Activated T-helper 1 cell treated with anti-CD3 and anti-CD28 coated beads, Interleukin-2, amount 50 U/mL, for 16 hours (primary cell): ENCODE measurements at regions not wholly inside any gene's neighbourhood (a gene's known extent, or its start where the extent isn't known, plus 50 kb on each side); places are given as distances from the start of the nearest gene placed in this dataset.
"Not testable (repeated sequence)": the region's sequence is repeated elsewhere in the genome, so short reads cannot be mapped to it uniquely, and the experiment has no call there.

ENCODE experiments used
- DNase-seq, 2 donors: peaks; one replicate each; pipeline ENCODE4 v3.0.0-alpha.2; 2020; ENCODE audit warnings: low read depth in 1 of 2, low spot score in 1 of 2

DNA sequence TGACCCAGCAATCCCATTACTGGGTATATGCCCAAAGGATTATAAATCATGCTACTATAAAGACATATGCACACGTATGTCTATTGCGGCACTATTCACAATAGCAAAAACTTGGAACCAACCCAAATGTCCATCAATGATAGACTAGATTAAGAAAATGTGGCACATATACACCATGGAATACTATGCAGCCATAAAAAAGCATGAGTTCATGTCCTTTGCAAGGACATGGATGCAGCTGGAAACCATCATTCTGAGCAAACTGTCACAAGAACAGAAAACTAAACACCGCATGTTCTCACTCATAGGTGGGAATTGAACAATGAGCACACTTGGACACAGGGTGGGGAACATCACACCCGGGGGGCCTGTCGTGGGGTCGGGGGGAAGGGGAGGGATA lies 80.1 kb upstream of the TMEM170B start:
- not testable (repeated sequence) for DNase-seq

DNA sequence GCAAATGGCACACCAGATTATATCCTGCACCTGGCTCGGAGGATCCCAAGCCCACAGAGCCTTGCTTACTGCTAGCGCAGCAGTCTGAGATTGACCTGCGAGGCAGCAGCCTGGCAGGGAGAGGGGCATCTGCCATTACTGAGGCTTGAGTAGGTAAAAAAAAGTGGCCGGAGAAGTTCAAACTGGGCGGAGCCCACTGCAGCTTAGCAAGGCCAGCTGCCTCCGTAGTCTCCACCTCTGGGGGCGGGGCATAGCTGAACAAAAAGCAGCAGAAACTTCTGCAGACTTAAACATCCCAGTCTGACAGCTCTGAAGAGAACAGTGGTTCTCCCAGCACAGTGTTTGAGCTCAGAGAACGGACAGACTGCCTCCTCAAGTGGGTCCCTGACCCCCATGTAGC lies 85.4 kb upstream of the TMEM170B start:
- not testable (repeated sequence) for DNase-seq

DNA sequence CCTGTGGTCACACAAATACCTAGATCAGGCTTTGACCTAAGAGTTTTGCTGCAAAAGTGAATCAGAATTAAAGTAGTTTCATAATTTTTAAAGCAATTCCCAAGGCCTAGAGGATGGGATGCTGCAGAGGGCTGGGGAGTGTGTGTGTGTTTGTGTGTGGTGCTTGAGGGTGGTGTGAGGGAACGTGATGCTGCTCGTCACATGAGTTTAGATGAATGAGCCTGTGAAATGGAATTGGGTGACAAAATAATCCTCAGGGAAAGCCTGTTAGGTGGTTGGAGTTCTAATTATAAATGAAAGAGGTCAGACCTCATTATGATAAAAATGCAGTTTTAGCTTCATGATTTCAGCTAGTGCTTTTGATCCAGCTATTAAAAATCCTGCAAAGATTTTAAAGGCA lies 87.5 kb upstream of the TMEM170B start:
- DNase-seq = no peak

DNA sequence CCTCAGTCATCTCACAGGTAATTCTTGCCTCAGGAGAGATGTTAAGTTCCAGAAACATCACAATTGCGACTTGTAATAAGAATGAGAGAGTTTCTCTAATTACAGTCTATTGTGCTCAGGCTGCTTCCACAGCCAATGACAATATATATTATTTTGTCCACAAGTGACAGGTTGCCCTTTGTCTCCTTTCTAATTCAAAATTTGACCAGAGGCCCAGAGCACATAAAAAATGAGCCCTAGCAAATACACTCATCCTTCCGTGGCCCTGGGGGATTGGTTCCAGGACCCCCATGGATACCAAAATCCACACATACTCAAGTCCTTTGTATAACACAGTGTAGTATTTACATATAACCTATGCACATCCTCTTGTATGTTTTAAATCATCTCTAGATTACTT lies 88.1 kb upstream of the TMEM170B start:
- DNase-seq = no peak

DNA sequence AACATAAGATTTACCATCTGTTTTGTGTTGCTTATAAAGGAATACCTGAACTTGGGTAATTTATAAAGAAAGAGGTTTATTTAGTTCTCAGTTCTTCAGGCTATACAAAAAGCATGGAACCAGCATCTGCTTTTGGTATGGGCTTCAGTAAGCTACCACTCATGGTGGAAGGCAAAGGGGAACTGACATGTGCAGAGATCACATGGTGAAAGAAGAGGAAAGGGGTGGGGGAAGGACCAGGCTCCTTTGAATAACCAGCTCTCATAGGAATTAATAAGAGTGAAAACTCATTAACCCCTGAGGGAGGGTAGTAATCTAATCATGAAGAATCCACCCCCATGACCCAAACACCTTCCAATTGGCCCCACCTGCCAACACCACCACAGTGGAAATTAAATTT lies 89.5 kb upstream of the TMEM170B start:
- DNase-seq = no peak

DNA sequence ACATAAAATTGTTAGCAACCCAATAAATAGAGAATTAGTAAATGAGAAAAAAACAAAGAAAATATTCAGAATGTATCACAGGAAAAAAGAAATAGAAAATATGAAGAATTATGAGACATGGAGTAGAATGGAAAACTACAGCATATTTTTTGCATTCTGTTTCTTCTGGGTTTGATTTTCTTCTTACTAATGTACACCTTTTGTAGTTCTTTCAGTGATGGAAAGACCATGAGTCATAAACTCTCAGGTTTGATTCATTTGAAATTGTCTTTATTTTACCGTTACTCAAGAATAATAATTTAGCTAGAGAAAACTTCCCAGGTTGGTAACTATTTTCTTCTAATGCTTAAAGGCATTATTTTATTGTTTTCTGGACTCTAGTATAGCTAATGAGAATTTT lies 90.3 kb upstream of the TMEM170B start:
- no peak for DNase-seq

DNA sequence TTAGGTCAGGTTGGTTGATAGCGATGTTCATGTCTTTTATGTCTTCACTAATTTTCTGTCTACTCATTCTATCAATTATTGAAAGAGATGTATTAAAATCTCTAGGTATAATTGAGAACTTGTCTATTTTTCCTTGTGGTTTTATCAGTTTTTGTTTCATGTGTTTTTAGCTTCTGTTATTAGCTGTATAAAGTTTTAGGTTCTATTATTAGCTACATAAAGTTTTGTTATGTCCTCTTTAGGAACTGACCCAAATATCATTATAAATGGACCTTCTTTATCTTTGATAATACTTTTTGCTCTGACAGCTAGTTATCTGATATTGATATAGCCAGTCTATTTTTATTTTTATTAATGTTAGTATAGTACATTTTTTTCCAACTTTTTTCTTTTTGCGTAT lies 92.4 kb upstream of the TMEM170B start:
- DNase-seq = no peak

DNA sequence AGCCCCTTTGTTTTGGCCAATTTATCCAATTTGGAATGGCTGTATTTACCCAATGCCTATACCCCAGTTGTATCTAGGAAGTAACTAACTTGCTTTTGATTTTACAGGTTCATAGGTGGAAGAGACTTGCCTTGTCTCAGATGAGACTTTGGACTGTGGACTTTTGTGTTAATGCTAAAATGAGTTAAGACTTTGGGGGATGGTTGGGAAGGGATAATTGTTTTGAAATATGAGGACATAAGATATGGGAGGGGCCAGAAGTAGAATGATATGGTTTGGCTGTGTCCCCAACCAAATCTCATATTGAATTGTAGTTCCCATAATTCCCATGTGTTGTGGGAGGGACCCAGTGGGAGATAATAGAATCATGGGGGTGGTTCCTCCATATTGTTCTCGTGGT lies 94.4 kb upstream of the TMEM170B start:
- not testable (repeated sequence) for DNase-seq

DNA sequence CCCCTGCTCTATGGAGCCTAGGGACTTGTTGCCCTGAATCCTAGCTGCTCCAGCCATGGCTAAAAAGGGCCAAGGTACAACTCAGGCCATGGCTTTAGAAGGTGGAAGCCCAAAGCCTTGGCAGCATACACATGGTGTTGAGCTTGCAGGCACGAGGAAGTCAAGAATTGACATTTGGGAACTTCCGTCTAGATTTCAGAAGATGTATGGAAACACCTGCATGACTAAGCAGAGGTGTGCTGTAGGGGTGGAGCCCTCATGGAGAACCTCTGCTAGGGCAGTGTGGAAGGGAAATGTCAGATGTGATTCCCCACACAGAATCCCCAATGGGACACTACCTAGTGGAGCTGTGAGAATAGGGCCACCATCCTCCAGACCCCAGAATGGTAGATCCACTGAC lies 95.1 kb upstream of the TMEM170B start:
- DNase-seq = no peak

DNA sequence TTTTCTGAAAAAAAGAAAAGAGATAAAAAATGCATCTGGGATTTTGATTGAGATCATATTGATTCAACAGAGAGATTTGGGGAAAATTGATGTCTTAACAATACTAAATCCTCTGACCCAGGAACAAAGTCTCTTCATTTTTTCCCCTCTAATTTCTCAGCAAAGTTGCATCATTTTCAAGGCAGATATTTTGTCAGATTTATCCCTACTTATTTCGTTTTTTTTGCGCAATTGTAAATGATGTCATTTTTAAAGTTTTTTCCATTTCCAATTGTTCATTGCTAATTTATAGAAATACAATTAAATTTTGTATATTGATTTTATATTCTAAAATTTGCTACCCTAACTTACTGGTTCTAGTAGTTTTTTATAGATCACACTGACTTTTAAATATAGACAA lies 97.7 kb upstream of the TMEM170B start:
- no peak for DNase-seq

DNA sequence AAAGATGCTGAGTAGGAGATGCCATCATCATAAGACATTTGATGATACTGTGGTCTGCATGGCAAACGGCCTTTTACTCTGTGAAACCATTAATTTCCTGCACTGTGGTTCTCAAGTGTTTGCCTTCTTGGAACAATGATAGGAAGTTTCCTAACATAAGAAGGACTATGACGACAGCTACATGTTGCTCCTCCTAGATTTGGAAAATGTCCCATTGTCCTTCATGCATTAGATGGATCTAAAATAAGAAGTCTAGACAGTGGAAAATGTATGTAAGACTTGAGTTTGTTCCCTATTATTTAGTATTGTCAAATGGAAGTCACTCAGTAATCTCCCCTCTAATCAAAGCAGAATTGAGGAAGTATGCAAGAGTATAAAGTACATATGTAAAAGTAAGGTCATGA lies 98.5 kb upstream of the TMEM170B start:
- DNase-seq = no peak

DNA sequence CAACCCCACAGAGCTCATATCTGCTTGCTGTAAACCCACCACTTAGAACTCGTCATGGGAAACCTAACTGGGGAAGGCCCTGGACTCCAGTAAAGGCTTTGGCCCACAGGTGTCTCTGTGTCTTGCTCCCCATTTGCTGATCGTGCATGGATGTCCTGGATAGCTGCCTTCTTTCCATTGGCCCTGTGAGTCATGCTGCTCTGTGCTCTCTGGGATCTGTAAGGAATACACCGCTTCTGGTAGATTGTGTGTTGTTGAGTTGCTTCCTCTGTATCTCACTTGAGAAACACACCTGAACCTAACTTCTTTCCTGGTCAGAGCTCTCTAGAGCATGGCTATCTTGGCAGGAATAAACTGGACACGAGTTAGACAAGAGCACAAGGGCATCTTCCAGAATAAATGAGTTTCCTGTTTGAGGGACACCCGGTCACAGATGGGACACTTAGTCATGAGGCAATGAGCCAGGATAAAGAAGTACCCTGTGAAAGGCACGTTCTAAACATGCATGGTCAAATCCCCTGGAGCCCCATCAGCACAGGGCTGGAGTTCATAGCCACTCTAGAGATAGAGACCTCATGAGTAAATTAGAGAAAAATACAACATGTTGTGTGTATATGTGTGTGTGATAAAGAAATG lies 99.6 kb upstream of the TMEM170B start:
- DNase-seq = no peak

DNA sequence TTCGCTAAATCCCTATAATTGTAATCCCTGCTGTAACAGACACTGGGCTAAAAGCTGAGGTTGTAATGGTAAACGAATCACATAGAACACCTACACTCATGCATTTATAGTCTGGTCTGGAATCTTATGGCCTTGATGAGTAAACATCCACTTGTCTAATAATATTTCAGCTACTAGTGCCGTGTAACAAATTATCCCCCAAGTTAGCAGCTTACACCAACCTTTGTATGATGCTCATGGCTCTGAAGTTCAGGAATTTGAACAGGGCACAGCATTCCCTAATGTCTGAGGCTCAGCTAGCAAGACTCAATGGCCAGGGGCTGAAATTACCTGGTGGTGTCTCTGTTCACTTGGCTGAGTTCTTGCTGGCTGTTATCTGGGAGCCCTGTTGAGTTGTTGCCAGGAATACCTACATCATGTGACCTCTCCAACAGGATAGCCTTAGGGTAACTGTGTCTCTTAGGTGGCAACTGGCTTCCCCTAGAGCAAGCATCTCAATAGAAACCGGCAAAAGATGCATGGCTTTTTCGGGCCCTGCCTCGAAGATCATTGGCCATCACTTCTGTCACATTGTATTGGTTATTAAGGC lies 100.9 kb upstream of the TMEM170B start:
- no peak for DNase-seq

DNA sequence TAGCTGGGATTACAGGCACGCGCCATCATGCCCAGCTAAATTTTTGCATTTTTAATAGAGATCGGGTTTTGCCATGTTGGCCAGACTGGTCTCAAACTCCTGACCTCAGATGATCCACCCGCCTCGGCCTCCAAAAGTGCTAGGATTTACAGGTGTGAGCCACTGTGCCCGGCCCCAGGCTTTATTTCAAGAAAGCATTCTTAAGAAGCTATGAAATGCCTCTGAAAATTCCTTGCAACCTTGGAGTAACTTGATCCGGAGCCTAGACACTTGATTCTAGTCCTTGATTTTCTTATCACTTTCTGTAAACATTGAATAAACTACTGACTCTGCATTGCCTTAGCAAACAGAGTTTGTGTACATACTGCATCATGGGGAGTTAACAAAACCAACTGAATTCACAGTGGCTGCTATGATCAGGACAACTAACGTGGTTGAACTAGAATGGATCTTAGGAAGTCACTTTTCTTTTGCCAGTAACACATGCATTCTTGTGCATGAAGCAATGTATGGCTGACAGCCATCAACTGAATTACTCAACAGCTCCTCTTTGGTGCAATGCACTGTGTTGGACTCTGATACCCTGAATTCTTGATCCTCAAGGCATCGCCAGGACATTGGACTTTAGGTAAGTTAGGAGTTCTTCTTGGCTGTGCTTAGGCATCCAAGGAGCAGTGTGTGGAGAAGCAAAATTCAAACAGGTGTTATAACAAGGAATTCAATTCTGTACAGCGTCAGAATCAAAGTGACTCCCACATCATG lies 102.8 kb upstream of the TMEM170B start:
- DNase-seq = no peak

DNA sequence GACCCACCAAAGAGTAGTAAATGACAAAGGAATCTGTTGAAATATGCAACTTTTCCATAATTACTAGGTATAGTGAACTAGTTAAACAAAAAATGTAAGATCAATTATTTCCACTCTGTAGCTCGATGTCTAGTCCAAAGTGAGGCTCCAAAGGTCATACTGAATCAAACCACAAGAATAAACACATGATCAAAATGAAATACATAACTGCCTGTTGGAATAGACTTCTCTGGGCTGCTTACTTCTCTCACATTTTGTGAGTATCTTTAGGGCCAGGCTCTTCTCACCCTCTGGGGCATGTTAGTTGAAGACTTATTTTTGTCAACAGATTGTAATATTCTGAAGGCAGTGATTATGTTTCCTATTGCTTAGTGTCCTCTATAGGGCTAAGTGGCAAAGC lies 103.7 kb upstream of the TMEM170B start:
- no peak for DNase-seq

DNA sequence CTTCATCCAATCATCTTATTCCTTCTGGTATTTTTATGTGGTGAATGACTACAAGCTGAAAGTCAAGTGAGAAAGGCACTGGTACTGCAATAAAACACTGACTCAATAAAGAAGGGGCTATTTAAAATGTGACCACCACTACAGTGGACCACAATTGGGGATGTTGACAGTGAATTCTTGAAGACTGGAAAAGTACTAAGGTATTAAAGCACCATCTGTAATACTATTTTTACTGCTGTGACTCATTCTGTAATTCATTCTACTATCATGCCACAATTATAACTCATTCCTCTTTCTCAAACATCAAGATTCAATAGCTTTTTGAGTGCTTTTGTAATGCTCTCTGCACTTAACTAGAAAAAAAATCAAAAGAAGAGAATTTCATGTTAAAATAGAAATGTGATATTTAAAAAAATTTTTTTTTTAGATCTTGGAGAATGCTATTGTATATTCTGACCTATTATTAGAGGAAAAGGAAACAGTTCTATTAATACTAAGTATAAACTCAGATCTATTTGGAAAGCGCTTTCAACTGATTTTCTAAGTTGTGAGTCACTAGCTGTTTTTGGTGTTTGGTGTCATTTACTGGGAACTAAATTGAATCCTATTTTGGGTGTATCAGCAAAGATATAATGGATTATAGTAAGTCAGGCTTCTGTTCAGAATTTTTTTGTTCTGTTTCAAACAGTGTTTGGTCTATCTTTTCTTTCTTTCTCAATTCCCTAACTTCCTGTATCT lies 104.7 kb upstream of the TMEM170B start:
- DNase-seq = no peak

DNA sequence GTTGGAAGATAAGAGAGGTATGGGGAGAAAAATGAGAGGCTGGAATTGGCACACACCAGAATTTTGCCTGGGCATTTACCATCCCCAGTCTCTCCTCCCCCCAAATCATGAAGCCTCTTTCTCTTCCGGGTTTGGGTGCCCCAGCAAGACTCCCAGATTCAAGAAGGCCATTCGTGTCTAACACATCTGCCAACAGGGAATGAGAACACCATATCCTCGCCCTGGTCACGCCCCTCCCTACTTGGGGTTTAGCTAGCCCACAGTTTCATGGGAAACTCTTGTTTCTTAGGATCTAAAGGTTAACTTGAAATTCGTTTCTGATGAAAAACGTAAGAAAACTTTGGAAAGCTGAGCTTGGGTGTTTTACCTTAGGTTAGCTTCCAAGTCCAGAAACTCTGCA lies 105.5 kb upstream of the TMEM170B start:
- no peak for DNase-seq

DNA sequence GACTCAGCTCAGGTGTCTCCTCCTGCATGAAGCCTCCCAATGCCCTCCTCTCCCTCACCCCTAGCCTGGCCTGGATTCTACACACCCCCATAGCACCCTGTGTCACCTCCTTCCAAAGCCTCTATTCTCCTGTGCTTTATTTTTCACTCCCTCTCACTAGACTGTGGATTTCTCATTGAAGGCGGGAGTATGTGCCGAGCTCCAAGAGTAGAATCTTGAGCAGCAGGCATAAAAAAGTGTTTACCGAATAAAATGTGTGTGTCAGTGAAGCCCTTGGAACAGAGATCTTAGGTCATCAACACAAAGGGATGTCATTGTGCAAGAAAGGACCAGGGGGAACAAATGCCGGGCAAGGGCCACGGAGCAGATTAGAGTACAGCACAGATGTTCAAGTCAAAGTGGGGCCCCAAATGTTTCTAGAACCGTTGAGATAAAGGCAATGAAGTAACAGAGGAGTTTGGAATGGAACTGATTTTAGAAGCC lies 106.1 kb upstream of the TMEM170B start:
- DNase-seq = no peak

DNA sequence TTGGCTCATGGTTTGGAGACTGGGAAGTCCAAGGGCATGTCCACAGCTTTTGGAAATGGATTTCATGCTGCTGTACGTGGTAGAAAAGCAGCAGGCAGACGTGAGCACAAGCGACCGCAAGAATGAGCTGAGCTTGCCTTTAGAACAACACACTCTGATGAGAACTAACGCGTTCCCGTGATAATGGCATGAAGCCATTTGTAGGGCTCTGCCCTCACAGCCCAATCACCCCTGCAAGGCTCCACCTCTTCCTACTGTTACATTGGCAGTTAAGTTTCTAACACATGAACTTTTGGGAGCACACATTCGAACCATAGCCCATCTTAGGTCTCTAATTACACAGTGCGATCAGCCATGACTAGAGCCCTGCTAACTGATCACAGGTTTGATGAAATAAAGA lies 107.5 kb upstream of the TMEM170B start:
- DNase-seq = no peak

DNA sequence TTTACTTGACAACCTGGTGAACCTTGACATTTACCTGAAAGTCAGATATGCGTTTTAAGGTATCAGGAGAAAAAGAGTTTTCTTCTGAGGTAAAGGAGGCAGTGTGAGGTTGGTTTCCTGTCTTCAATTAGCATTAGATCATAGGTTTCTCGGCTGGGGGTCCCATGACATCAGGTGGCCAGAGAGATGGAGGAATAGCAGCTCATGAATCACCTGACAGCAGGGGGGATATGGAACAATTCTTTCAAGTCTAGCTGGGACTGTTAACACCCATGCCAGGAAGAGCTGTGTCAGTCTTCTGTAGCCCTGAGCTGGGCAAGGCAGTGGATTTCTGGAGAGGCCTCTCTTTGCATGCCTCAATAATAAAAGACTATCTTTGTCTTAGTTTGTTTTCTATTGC lies 108.0 kb upstream of the TMEM170B start:
- no peak for DNase-seq

DNA sequence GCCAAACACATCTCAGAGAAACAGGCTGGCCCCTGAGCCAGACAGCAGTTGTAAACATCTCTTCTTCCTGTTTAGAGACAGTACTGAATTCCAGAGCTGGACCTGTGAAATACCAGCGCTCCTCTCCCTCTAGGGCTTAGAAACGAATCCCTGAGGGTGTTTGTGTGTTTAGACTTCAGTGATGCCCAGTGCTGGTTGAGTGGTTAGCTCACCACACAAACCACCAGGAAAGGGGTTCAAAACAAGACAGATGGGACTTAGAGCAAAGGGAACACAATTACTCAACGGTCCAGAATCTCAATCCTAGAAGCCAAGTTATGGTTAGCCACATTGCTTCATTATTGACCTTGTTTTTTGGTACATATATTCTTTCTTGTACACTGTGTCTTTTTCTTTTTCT lies 108.7 kb upstream of the TMEM170B start:
- no peak for DNase-seq

DNA sequence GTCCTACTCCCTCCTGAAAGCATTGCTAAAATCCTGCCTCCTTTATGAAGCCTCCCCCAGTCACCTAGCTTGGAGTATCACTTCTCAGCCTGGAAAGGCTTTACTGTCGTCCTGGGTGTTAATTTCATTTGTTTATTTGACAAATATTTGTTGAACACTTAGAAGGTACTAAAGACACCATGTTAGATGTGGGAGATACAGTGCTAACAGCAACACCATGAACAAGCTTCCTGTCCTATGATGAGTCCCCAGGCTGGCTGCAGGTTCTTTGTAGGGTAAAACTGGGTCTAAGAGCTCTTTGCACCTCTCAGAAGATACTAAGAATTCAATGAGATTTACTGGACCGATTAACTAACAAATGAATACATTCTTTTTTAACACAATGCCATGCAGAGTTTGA lies 109.2 kb upstream of the TMEM170B start:
- no peak for DNase-seq
